A172 (cell line): ENCODE measurements at regions not wholly inside any gene's neighbourhood (a gene's known extent, or its start where the extent isn't known, plus 50 kb on each side); places are given as distances from the start of the nearest gene placed in this dataset.
A peak's percentile ranks its signal among the peaks of the same experiment; 100 is the strongest.
"Not testable (repeated sequence)": the region's sequence is repeated elsewhere in the genome, so short reads cannot be mapped to it uniquely, and the experiment has no call there.

Experiments used
- DNase-seq: peaks from one replicate; pipeline ENCODE4 v3.0.0-alpha.2; 2015; ENCODE audit warnings: low spot score

- no peak for DNase-seq
Observed at GRCh38 chr14:106599209-106599608, 1072.8 kb downstream of the TMEM121 start.

GRCh38 chr14:106605548-106606448 is 1079.4 kb downstream of the TMEM121 start:
- no peak for DNase-seq

GRCh38 chr14:106606936-106607335 is 1080.6 kb downstream of the TMEM121 start:
- DNase-seq: no peak

GRCh38 chr14:106610691-106611090 is 1084.3 kb downstream of the TMEM121 start:
- no peak for DNase-seq

- no peak for DNase-seq
Observed at GRCh38 chr14:106613256-106613655, 1086.9 kb downstream of the TMEM121 start.

GRCh38 chr14:106618471-106618951 is 1092.1 kb downstream of the TMEM121 start:
- peak; percentile 1 for DNase-seq

- no peak for DNase-seq
Observed at GRCh38 chr14:106619606-106620005, 1093.2 kb downstream of the TMEM121 start.

GRCh38 chr14:106620368-106620767 is 1094.0 kb downstream of the TMEM121 start:
- DNase-seq: no peak

- DNase-seq: no peak
Observed at GRCh38 chr14:106622200-106622745, 1095.9 kb downstream of the TMEM121 start.

GRCh38 chr14:106625186-106625585 is 1098.8 kb downstream of the TMEM121 start:
- no peak for DNase-seq

GRCh38 chr14:106626469-106626868 is 1100.1 kb downstream of the TMEM121 start:
- DNase-seq: not testable (repeated sequence)

GRCh38 chr14:106626942-106627588 is 1100.7 kb downstream of the TMEM121 start:
- not testable (repeated sequence) for DNase-seq

- no peak for DNase-seq
Observed at GRCh38 chr14:106631879-106632278, 1105.5 kb downstream of the TMEM121 start.

- DNase-seq: no peak
Observed at GRCh38 chr14:106633721-106634120, 1107.3 kb downstream of the TMEM121 start.

GRCh38 chr14:106635569-106635968 is 1109.2 kb downstream of the TMEM121 start:
- no peak for DNase-seq

GRCh38 chr14:106638786-106639452 is 1112.5 kb downstream of the TMEM121 start:
- not testable (repeated sequence) for DNase-seq

- no peak for DNase-seq
Observed at GRCh38 chr14:106642090-106642489, 1115.7 kb downstream of the TMEM121 start.

- not testable (repeated sequence) for DNase-seq
Observed at GRCh38 chr14:106642971-106643370, 1116.6 kb downstream of the TMEM121 start.

- DNase-seq: not testable (repeated sequence)
Observed at GRCh38 chr14:106648874-106649273, 1122.5 kb downstream of the TMEM121 start.

- no peak for DNase-seq
Observed at GRCh38 chr14:106651016-106651415, 1124.6 kb downstream of the TMEM121 start.

- no peak for DNase-seq
Observed at GRCh38 chr14:106652494-106652893, 1126.1 kb downstream of the TMEM121 start.

GRCh38 chr14:106657460-106657859 is 1131.1 kb downstream of the TMEM121 start:
- DNase-seq: no peak
